OCI-LY1 (cell line): ENCODE measurements at regions not wholly inside any gene's neighbourhood (a gene's known extent, or its start where the extent isn't known, plus 50 kb on each side); places are given as distances from the start of the nearest gene placed in this dataset.

ENCODE experiments used
- H2AFZ ChIP-seq: fragments of 200-600 bp; sonication (generic), shearing (Covaris generic); 2 replicates; pipeline ENCODE4 v1.6.0; 2014; ENCODE audit warnings: antibody characterized with exemption, mild to moderate bottlenecking, low read length
- H3F3A ChIP-seq: fragments of 200-600 bp; sonication (generic), shearing (Covaris generic); 2 replicates; pipeline ENCODE4 v1.6.0; 2014; ENCODE audit warnings: mild to moderate bottlenecking, antibody characterized with exemption, low read length, moderate library complexity; ENCODE audit not compliant: insufficient read depth
- H3K27ac ChIP-seq: fragments of 200-600 bp; sonication (generic); 2 replicates; pipeline ENCODE4 v1.5.1; 2014; ENCODE audit warnings: low read length, mixed run types, mild to moderate bottlenecking, low read depth; ENCODE audit not compliant: poor library complexity, severe bottlenecking
- H3K27me3 ChIP-seq: fragments of 200-600 bp; sonication (generic); 2 replicates; pipeline ENCODE4 v1.6.0; 2014; ENCODE audit warnings: antibody characterized with exemption, mild to moderate bottlenecking, low read length, moderate library complexity; ENCODE audit not compliant: insufficient read depth
- H3K36me3 ChIP-seq: fragments of 200-600 bp; sonication (generic); 2 replicates; pipeline ENCODE4 v1.6.1; 2014; ENCODE audit warnings: mild to moderate bottlenecking, antibody characterized with exemption, low read length, moderate library complexity, mixed read lengths; ENCODE audit not compliant: insufficient read depth
- H3K4me1 ChIP-seq: fragments of 200-600 bp; sonication (generic); 2 replicates; pipeline ENCODE4 v1.5.1; 2014; ENCODE audit warnings: mild to moderate bottlenecking, low read length, moderate library complexity; ENCODE audit not compliant: insufficient read depth, severe bottlenecking
- H3K4me2 ChIP-seq: fragments of 200-600 bp; sonication (generic), shearing (Covaris generic); 2 replicates; pipeline ENCODE4 v1.6.1; 2014; ENCODE audit warnings: low read length
- H3K4me3 ChIP-seq: fragments of 200-600 bp; sonication (generic); 2 replicates; pipeline ENCODE4 v1.5.1; 2014; ENCODE audit warnings: low read length, low read depth, mild to moderate bottlenecking, mixed read lengths; ENCODE audit not compliant: poor library complexity, severe bottlenecking
- H3K79me2 ChIP-seq: fragments of 200-600 bp; shearing (Covaris generic); 2 replicates; pipeline ENCODE4 v1.6.1; 2016; ENCODE audit warnings: mixed run types, low read length, mixed read lengths; ENCODE audit not compliant: insufficient read depth
- H3K9ac ChIP-seq: fragments of 200-600 bp; sonication (generic), shearing (Covaris generic); 2 replicates; pipeline ENCODE4 v1.6.1; 2014; ENCODE audit warnings: mild to moderate bottlenecking, low read length, mixed read lengths
- H3K9me2 ChIP-seq: fragments of 200-600 bp; sonication (generic), shearing (Covaris generic); 2 replicates; pipeline ENCODE4 v1.6.1; 2014; ENCODE audit warnings: low read depth, mild to moderate bottlenecking, low read length, mixed read lengths
- H3K9me3 ChIP-seq: fragments of 200-600 bp; shearing (Covaris generic); 2 replicates; pipeline ENCODE4 v1.6.1; 2014; ENCODE audit warnings: low read length, mixed read lengths
- H4K20me1 ChIP-seq: fragments of 200-600 bp; sonication (generic), shearing (Covaris generic); 2 replicates; pipeline ENCODE4 v1.6.0; 2016; ENCODE audit warnings: mild to moderate bottlenecking, low read length; ENCODE audit not compliant: insufficient read depth
- CTCF ChIP-seq: fragments of 200-600 bp; sonication (generic), shearing (Covaris generic); IDR thresholded peaks from 2 replicates; pipeline ENCODE4 v1.5.1; 2017; ENCODE audit warnings: mild to moderate bottlenecking, antibody characterized with exemption, low read length, moderate library complexity, mixed read lengths
- EZH2 ChIP-seq: fragments of 200-600 bp; sonication (generic), shearing (Covaris generic); IDR thresholded peaks from 2 replicates; pipeline ENCODE4 v1.8.0; 2017; ENCODE audit warnings: borderline replicate concordance, mixed run types, mild to moderate bottlenecking, antibody characterized with exemption, low read length, moderate library complexity, mixed read lengths

GRCh38 chr3:177746337-177746933 is 549.2 kb upstream of the TBL1XR1 start:
- Histone ChIP-seq H3K4me1 (no peaks in the 10 kb centered on the region), H3K27me3 (peaks cover 4% of the 10 kb centered on the region; the same call in 1 of the 2 replicates), H3K4me3 (no peak overlapping the region), H3K79me2 (no peaks in the 10 kb centered on the region), H3K9me2 (no peaks in the 10 kb centered on the region), H4K20me1 (no peaks in the 10 kb centered on the region), H2AFZ (no peak overlapping the region), H3K4me2 (no peak overlapping the region), H3K9me3 (no peaks in the 10 kb centered on the region), H3K27ac (no peak overlapping the region), H3F3A (no peaks in the 10 kb centered on the region), H3K9ac (no peak overlapping the region), H3K36me3 (no peaks in the 10 kb centered on the region)
- TF ChIP-seq CTCF (no peak), EZH2 (no peak)

- Histone ChIP-seq H3K4me2 (no peak overlapping the region), H3K9me3 (no peaks in the 10 kb centered on the region), H3K4me1 (no peaks in the 10 kb centered on the region), H3K9me2 (no peaks in the 10 kb centered on the region), H3K4me3 (no peak overlapping the region), H3K27ac (no peak overlapping the region), H2AFZ (no peak overlapping the region), H3F3A (no peaks in the 10 kb centered on the region), H3K9ac (no peak overlapping the region), H3K79me2 (no peaks in the 10 kb centered on the region), H4K20me1 (no peaks in the 10 kb centered on the region), H3K36me3 (no peaks in the 10 kb centered on the region), H3K27me3 (peaks cover 4% of the 10 kb centered on the region; the same call in 1 of the 2 replicates)
- no peak for TF ChIP-seq EZH2
- TF ChIP-seq CTCF, result no peak
Observed at GRCh38 chr3:177749836-177750235, 552.6 kb upstream of the TBL1XR1 start.

GRCh38 chr3:177750436-177750835 is 553.2 kb upstream of the TBL1XR1 start:
- no peaks in the 10 kb centered on the region for H3F3A ChIP-seq
- no peaks in the 10 kb centered on the region for H3K36me3 ChIP-seq
- no peak overlapping the region for H3K4me3 ChIP-seq

More at GRCh38 chr3:177750436-177750835, 553.2 kb upstream of the TBL1XR1 start:
- H3K27ac ChIP-seq, result no peak overlapping the region
- H3K79me2 ChIP-seq, result no peaks in the 10 kb centered on the region
- peaks cover 4% of the 10 kb centered on the region; the same call in 1 of the 2 replicates for H3K27me3 ChIP-seq
- no peak overlapping the region for H2AFZ ChIP-seq
- TF ChIP-seq CTCF (no peak), EZH2 (no peak)
- H3K9me3 ChIP-seq, result no peaks in the 10 kb centered on the region
- H3K4me1 ChIP-seq, result no peaks in the 10 kb centered on the region
- H3K4me2 ChIP-seq, result no peak overlapping the region
- H3K9ac ChIP-seq, result no peak overlapping the region
- H4K20me1 ChIP-seq, result no peaks in the 10 kb centered on the region
- no peaks in the 10 kb centered on the region for H3K9me2 ChIP-seq
